ENCODE measurements at regions not wholly inside any gene's neighbourhood (a gene's known extent, or its start where the extent isn't known, plus 50 kb on each side); places are given as distances from the start of the nearest gene placed in this dataset.
"Not testable (repeated sequence)": the region's sequence is repeated elsewhere in the genome, so short reads cannot be mapped to it uniquely, and the experiment has no call there.

DNA sequence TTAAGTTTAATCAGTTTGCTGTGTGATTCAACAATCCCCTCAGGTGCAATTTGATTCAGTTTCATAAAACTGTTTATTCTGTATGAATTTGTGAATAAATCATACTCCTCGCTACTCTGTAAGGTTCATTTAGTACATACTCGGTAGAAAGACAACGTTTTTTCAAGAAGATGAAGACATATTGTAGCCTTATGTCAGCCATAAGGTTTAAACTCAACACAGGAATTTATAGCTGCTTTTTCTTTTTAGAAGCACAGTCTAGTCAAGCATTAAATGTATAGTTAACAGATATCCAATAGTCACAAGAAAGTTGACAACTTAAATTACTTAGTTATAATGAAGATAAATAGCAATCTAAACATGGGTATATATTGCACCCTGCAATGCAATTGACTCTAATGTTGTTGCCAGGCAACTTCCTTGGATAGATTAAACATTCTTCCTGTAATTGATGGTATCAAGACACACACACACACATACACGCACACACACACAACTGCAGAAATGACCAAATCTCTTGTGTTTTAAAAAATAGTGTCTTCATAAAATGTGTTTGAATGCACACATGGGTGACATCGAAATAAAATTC lies 151.5 kb upstream of the MGAT4C start:
- Histone ChIP-seq H3K27me3 (ENCODE audit: control insufficient read depth, insufficient read depth, low read length) (no peaks in the 10 kb centered on the region), H3K9me3 (ENCODE audit: control insufficient read depth, low read depth, low read length) (peaks cover 8% of the 10 kb centered on the region), H3K4me1 (ENCODE audit: control insufficient read depth, low read depth, low read length) (no peaks in the 10 kb centered on the region), H3K4me3 (ENCODE audit: low read length) (no peak overlapping the region), H3K36me3 (ENCODE audit: control insufficient read depth, low read depth, low read length) (no peaks in the 10 kb centered on the region), H3K27ac (ENCODE audit: low read length) (no peak overlapping the region), H3K9ac (ENCODE audit: low read length) (no peak overlapping the region)

DNA sequence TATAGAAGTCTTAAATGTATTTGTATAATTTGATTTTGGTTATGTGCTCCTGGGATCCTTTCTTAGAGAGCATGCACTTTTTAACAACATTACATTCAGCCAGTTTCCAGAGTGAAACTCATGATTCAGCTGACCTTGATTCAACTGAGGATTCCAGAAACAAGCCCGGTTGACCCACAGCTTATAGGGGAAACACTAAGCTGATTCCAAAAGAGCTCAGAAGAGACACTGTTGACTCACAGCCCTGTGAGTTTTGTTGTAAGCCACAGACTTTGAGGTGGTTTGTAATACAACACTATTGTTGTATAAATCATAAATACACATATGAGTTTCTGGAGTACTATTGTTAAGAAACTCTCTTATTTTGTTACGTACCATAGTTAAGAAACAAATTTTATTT lies 133.8 kb upstream of the MGAT4C start:
- no peaks in the 10 kb centered on the region for H3K27me3 ChIP-seq (ENCODE audit: control insufficient read depth, insufficient read depth, low read length)
- H3K4me3 ChIP-seq (ENCODE audit: low read length) = no peak overlapping the region
- peaks cover 4% of the 10 kb centered on the region for H3K4me1 ChIP-seq (ENCODE audit: control insufficient read depth, low read depth, low read length)
- H3K9ac ChIP-seq (ENCODE audit: low read length) = no peak overlapping the region
- H3K36me3 ChIP-seq (ENCODE audit: control insufficient read depth, low read depth, low read length) = no peaks in the 10 kb centered on the region
- H3K27ac ChIP-seq (ENCODE audit: low read length) = no peak overlapping the region
- no peaks in the 10 kb centered on the region for H3K9me3 ChIP-seq (ENCODE audit: control insufficient read depth, low read depth, low read length)

DNA sequence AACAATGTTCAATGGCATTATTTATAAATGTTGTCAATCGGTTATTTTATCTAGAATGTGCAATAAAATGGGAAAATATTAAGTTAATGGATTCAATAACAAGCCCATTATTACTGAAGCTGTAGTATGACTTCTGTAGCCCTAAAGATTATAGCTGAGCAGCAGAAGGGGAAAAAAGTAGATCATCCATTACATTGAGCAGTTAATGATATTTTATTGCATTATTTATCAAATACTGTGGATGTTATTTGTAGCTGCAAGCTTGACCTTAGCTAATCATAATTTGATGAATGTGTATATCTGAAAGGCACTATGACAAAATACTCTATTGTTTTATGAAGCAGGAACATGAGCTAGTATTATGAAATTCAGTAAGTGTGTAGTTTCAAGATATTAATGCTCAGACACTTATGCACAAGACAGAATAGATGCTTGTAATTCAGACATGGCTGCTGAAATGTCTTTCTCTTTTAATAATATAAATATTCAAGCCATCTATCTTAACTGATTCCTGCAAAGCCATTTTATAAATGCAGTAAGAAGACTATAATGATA lies 131.5 kb upstream of the MGAT4C start:
- no peak overlapping the region for H3K27ac ChIP-seq (ENCODE audit: low read length)
- no peaks in the 10 kb centered on the region for H3K36me3 ChIP-seq (ENCODE audit: control insufficient read depth, low read depth, low read length)
- H3K4me3 ChIP-seq (ENCODE audit: low read length) = no peak overlapping the region
- H3K9ac ChIP-seq (ENCODE audit: low read length) = no peak overlapping the region
- peaks cover 4% of the 10 kb centered on the region for H3K4me1 ChIP-seq (ENCODE audit: control insufficient read depth, low read depth, low read length)
- no peaks in the 10 kb centered on the region for H3K27me3 ChIP-seq (ENCODE audit: control insufficient read depth, insufficient read depth, low read length)
- no peaks in the 10 kb centered on the region for H3K9me3 ChIP-seq (ENCODE audit: control insufficient read depth, low read depth, low read length)

- H3K27ac ChIP-seq (ENCODE audit: low read length); H3K27me3 ChIP-seq (ENCODE audit: control insufficient read depth, insufficient read depth, low read length); H3K9ac ChIP-seq (ENCODE audit: low read length); H3K4me1 ChIP-seq (ENCODE audit: control insufficient read depth, low read depth, low read length); H3K9me3 ChIP-seq (ENCODE audit: control insufficient read depth, low read depth, low read length); H3K36me3 ChIP-seq (ENCODE audit: control insufficient read depth, low read depth, low read length); H3K4me3 ChIP-seq (ENCODE audit: low read length): not testable (repeated sequence)
Measured at GRCh38 chr12:86383759-86384158, 127.6 kb upstream of the MGAT4C start.

- Histone ChIP-seq H3K27ac (ENCODE audit: low read length) (no peak overlapping the region), H3K4me3 (ENCODE audit: low read length) (no peak overlapping the region), H3K4me1 (ENCODE audit: control insufficient read depth, low read depth, low read length) (no peaks in the 10 kb centered on the region), H3K36me3 (ENCODE audit: control insufficient read depth, low read depth, low read length) (no peaks in the 10 kb centered on the region), H3K27me3 (ENCODE audit: control insufficient read depth, insufficient read depth, low read length) (no peaks in the 10 kb centered on the region), H3K9ac (ENCODE audit: low read length) (no peak overlapping the region), H3K9me3 (ENCODE audit: control insufficient read depth, low read depth, low read length) (no peaks in the 10 kb centered on the region)
Measured at GRCh38 chr12:86379337-86379736, 123.1 kb upstream of the MGAT4C start.

GRCh38 chr12:86376052-86376451 lies 119.9 kb upstream of the MGAT4C start:
- H3K4me1 ChIP-seq (ENCODE audit: control insufficient read depth, low read depth, low read length) = no peaks in the 10 kb centered on the region
- H3K9ac ChIP-seq (ENCODE audit: low read length) = no peak overlapping the region
- H3K9me3 ChIP-seq (ENCODE audit: control insufficient read depth, low read depth, low read length) = no peaks in the 10 kb centered on the region
- H3K27me3 ChIP-seq (ENCODE audit: control insufficient read depth, insufficient read depth, low read length) = no peaks in the 10 kb centered on the region
- H3K27ac ChIP-seq (ENCODE audit: low read length) = no peak overlapping the region
- no peak overlapping the region for H3K4me3 ChIP-seq (ENCODE audit: low read length)
- no peaks in the 10 kb centered on the region for H3K36me3 ChIP-seq (ENCODE audit: control insufficient read depth, low read depth, low read length)

GRCh38 chr12:86373813-86374212 lies 117.6 kb upstream of the MGAT4C start:
- Histone ChIP-seq H3K27ac (ENCODE audit: low read length) (no peak overlapping the region), H3K9me3 (ENCODE audit: control insufficient read depth, low read depth, low read length) (no peaks in the 10 kb centered on the region), H3K36me3 (ENCODE audit: control insufficient read depth, low read depth, low read length) (no peaks in the 10 kb centered on the region), H3K4me3 (ENCODE audit: low read length) (no peak overlapping the region), H3K27me3 (ENCODE audit: control insufficient read depth, insufficient read depth, low read length) (no peaks in the 10 kb centered on the region), H3K4me1 (ENCODE audit: control insufficient read depth, low read depth, low read length) (no peaks in the 10 kb centered on the region), H3K9ac (ENCODE audit: low read length) (no peak overlapping the region)

GRCh38 chr12:86367137-86367536 lies 110.9 kb upstream of the MGAT4C start:
- no peak overlapping the region for H3K4me3 ChIP-seq (ENCODE audit: low read length)
- H3K9me3 ChIP-seq (ENCODE audit: control insufficient read depth, low read depth, low read length) = no peaks in the 10 kb centered on the region
- H3K4me1 ChIP-seq (ENCODE audit: control insufficient read depth, low read depth, low read length) = no peaks in the 10 kb centered on the region
- H3K9ac ChIP-seq (ENCODE audit: low read length) = no peak overlapping the region
- H3K27ac ChIP-seq (ENCODE audit: low read length) = no peak overlapping the region
- H3K27me3 ChIP-seq (ENCODE audit: control insufficient read depth, insufficient read depth, low read length) = no peaks in the 10 kb centered on the region
- H3K36me3 ChIP-seq (ENCODE audit: control insufficient read depth, low read depth, low read length) = no peaks in the 10 kb centered on the region

DNA sequence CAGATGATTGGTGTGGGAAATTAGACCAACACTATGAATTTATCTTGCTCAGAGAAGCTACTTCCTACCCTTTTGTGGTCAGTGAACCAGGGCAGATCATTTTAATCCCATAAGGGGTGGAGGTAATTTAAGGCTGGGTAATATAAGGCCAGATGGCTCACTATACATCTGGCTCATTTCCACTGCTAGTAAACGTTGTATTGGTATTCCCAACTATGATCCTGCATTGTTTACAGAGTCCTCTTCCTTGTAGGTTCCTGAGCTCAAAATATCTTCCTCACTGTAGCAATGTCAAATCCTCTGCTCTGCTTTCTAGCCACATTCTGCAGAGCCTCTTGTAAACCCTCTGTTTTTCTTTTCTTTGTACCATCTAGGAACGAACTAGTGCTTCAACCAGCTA lies 93.0 kb upstream of the MGAT4C start:
- Histone ChIP-seq H3K4me3 (ENCODE audit: low read length) (no peak overlapping the region), H3K27ac (ENCODE audit: low read length) (no peak overlapping the region), H3K9me3 (ENCODE audit: control insufficient read depth, low read depth, low read length) (no peaks in the 10 kb centered on the region), H3K4me1 (ENCODE audit: control insufficient read depth, low read depth, low read length) (no peaks in the 10 kb centered on the region), H3K36me3 (ENCODE audit: control insufficient read depth, low read depth, low read length) (no peaks in the 10 kb centered on the region), H3K27me3 (ENCODE audit: control insufficient read depth, insufficient read depth, low read length) (no peaks in the 10 kb centered on the region), H3K9ac (ENCODE audit: low read length) (no peak overlapping the region)

DNA sequence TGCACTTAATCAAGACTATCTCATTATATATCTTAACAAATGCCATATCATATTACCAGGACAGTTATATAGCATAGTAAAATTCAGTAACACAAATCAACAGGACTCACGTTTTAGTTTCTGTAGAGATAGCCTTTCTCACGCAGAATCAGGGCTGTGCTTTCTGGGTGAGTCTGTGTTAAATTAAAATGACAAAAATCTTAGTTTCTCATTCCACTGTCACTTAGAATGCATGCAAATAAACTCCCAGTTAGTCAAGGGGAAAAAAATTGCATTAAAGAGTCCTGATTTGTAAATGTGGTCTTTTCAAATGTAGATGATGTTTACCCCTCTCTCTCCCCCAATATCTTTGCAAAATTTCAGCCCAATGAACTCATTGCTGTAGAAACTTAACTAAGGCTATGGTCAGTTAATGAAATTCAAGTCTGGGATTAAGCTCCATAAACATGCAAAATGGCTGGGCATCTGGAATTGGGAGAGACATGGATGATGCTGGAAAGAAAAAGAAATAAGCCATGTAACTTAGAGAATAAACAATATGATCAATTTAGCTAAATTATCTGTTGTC lies 77.8 kb upstream of the MGAT4C start:
- Histone ChIP-seq H3K4me1 (ENCODE audit: control insufficient read depth, low read depth, low read length) (peaks cover 45% of the 10 kb centered on the region), H3K27ac (ENCODE audit: low read length) (no peak overlapping the region), H3K4me3 (ENCODE audit: low read length) (peak overlapping the region; percentile 62)

GRCh38 chr12:86331457-86331856 lies 75.3 kb upstream of the MGAT4C start:
- Histone ChIP-seq H3K4me1 (ENCODE audit: control insufficient read depth, low read depth, low read length) (peaks cover 48% of the 10 kb centered on the region), H3K27me3 (ENCODE audit: control insufficient read depth, insufficient read depth, low read length) (no peaks in the 10 kb centered on the region), H3K4me3 (ENCODE audit: low read length) (no peak overlapping the region), H3K27ac (ENCODE audit: low read length) (no peak overlapping the region), H3K9me3 (ENCODE audit: control insufficient read depth, low read depth, low read length) (no peaks in the 10 kb centered on the region), H3K36me3 (ENCODE audit: control insufficient read depth, low read depth, low read length) (no peaks in the 10 kb centered on the region), H3K9ac (ENCODE audit: low read length) (no peak overlapping the region)

More for the DNA sequence above, 77.8 kb upstream of the MGAT4C start:
- Histone ChIP-seq H3K9ac (ENCODE audit: low read length) (peak overlapping the region; percentile 29), H3K36me3 (ENCODE audit: control insufficient read depth, low read depth, low read length) (no peaks in the 10 kb centered on the region), H3K9me3 (ENCODE audit: control insufficient read depth, low read depth, low read length) (no peaks in the 10 kb centered on the region), H3K27me3 (ENCODE audit: control insufficient read depth, insufficient read depth, low read length) (no peaks in the 10 kb centered on the region)

GRCh38 chr12:86331012-86331411 lies 74.8 kb upstream of the MGAT4C start:
- Histone ChIP-seq H3K27me3 (ENCODE audit: control insufficient read depth, insufficient read depth, low read length) (no peaks in the 10 kb centered on the region), H3K4me3 (ENCODE audit: low read length) (no peak overlapping the region), H3K4me1 (ENCODE audit: control insufficient read depth, low read depth, low read length) (peaks cover 48% of the 10 kb centered on the region), H3K27ac (ENCODE audit: low read length) (no peak overlapping the region), H3K9ac (ENCODE audit: low read length) (no peak overlapping the region), H3K36me3 (ENCODE audit: control insufficient read depth, low read depth, low read length) (no peaks in the 10 kb centered on the region), H3K9me3 (ENCODE audit: control insufficient read depth, low read depth, low read length) (no peaks in the 10 kb centered on the region)

All from iPS-18a (cell line).